ENCODE measurements at regions not wholly inside any gene's neighbourhood (a gene's known extent, or its start where the extent isn't known, plus 50 kb on each side); places are given as distances from the start of the nearest gene placed in this dataset.

DNA sequence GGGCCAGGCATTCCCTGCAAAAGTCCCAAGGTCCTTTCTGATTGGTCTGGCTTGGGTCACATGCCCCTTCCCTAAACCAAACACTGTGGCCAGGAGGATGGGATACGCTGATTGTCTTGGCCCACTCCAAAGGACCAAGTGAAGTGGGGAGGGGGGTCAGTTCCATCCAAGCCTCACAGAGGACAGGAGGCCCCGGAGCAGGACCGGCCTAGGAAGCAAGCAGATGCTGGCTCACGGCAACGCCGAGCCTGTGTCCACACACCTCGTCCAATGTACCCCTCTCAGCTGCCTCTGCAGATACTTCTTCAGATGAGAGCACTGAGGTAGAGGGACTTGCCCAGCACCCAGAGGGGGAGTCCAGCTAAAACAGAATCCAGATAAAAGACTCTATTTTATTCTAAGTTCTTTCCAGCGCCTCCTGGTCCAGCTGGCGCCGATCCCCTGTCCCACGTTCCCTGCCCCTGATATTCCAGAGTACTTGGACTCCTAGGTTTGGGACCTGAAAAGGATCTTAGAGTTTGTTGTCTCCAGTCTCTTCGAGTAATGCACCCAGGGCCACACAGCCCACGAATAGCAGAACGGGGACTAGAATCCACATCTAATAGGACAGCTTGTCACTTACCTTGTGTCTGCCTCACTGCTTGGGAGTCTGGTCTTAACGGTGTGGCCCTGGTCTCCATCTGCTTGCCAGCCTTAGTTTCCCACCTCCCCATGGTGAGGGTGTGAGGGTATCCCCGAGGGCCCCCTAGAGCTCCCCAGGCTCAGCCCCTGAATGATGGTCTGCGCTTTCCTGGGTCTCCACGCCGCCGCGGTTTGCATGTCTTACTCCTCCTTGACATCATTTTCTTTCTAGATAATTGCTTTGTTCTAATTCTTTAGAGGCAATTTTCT, 72.4 kb upstream of the UNC5A start:
- no peaks in the 10 kb centered on the region for H3K36me3 ChIP-seq (ENCODE audit: control insufficient read depth in 2 of 2, extremely low read depth in 1 of 2, insufficient read depth in 2 of 2, low read length in 2 of 2)
- H4K20me1 ChIP-seq (replicated peaks; ENCODE audit: control insufficient read depth, extremely low read depth, insufficient read depth, low read length) = no peaks in the 10 kb centered on the region
- no peak overlapping the region for H3K4me2 ChIP-seq (ENCODE audit: insufficient read depth, low read length)
- BruUV-seq (replicated peaks) = no TSS peak
- DNase-seq (ENCODE audit: low read depth, low spot score) (no peak), FAIRE-seq (no peak)
- dilution Hi-C loops (cut with MboI; ENCODE audit: extremely low pct_ligation_motif_present, low sequenced_read_pairs) = no loop called here
- H3K27me3 ChIP-seq (ENCODE audit: control insufficient read depth in 2 of 2, insufficient read depth in 2 of 2, low read length in 2 of 2) = peaks cover 31 to 39% of the 10 kb centered on the region in 2 experiments
- H3K27ac ChIP-seq (ENCODE audit: insufficient read depth, low read depth, low read length) = no peak overlapping the region
- H2AFZ ChIP-seq (ENCODE audit: low read depth, low read length) = no peak overlapping the region
- intact Hi-C loops (cut with micrococcal nuclease) = no loop called here
- H3K9me3 ChIP-seq (replicated peaks; ENCODE audit: control insufficient read depth, insufficient read depth, low read length) = no peaks in the 10 kb centered on the region
- no peak overlapping the region for H3K9ac ChIP-seq (replicated peaks; ENCODE audit: extremely low read depth, insufficient read depth, low read length)
- H3K4me1 ChIP-seq (ENCODE audit: control insufficient read depth, extremely low read depth, insufficient read depth, low read length) = no peaks in the 10 kb centered on the region
- H3K79me2 ChIP-seq (ENCODE audit: control insufficient read depth, insufficient read depth, low read length) = no peaks in the 10 kb centered on the region
- H3K9me1 ChIP-seq (replicated peaks; ENCODE audit: control insufficient read depth, extremely low read depth, insufficient read depth, low read length) = no peaks in the 10 kb centered on the region
- ChIA-PET CTCF (interaction anchor here (0.8 kb wide), 1 partner anchor 77 kb away, joined by 3 read pairs; no protein-coding TSS in a partner anchor), POLR2A (no interaction called here)
- TF ChIP-seq, protein P1, sequence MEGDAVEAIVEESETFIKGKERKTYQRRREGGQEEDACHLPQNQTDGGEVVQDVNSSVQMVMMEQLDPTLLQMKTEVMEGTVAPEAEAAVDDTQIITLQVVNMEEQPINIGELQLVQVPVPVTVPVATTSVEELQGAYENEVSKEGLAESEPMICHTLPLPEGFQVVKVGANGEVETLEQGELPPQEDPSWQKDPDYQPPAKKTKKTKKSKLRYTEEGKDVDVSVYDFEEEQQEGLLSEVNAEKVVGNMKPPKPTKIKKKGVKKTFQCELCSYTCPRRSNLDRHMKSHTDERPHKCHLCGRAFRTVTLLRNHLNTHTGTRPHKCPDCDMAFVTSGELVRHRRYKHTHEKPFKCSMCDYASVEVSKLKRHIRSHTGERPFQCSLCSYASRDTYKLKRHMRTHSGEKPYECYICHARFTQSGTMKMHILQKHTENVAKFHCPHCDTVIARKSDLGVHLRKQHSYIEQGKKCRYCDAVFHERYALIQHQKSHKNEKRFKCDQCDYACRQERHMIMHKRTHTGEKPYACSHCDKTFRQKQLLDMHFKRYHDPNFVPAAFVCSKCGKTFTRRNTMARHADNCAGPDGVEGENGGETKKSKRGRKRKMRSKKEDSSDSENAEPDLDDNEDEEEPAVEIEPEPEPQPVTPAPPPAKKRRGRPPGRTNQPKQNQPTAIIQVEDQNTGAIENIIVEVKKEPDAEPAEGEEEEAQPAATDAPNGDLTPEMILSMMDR (IDR thresholded peaks at IDR 0.05; ENCODE audit: extremely low read depth in 1 of 2, insufficient read depth in 1 of 2, low read depth in 1 of 2, low read length in 2 of 2) = no peak
- TF ChIP-seq MAX (IDR thresholded peaks at IDR 0.05; ENCODE audit: insufficient read depth, insufficient read length) (no peak), GATA2 (IDR thresholded peaks at IDR 0.05; ENCODE audit: insufficient read depth, insufficient read length, low read depth, low read length) (no peak), MYC (IDR thresholded peaks at IDR 0.05; ENCODE audit: low read depth, low read length) (no peak), FOS (IDR thresholded peaks at IDR 0.05; ENCODE audit: borderline replicate concordance, insufficient read depth, low read length) (no peak), POLR2AphosphoS5 (IDR thresholded peaks at IDR 0.05; ENCODE audit: insufficient read depth, low read depth, low read length) (no peak), EZH2 (IDR thresholded peaks at IDR 0.05; ENCODE audit: borderline replicate concordance, low read depth, low read length, severe bottlenecking) (no peak), JUN (IDR thresholded peaks at IDR 0.05; ENCODE audit: borderline replicate concordance, insufficient read depth, insufficient read length, low read depth) (no peak), POLR2A (IDR thresholded peaks at IDR 0.05; ENCODE audit: low read depth, low read length) (no peak)
- H3K4me3 ChIP-seq (replicated peaks in 1 of 3; ENCODE audit: insufficient read depth in 1 of 3, low read depth in 1 of 3, low read length in 3 of 3) = no peak overlapping the region

Data from endothelial cell of umbilical vein (primary cell).